GM12878 (cell line): ENCODE measurements at regions not wholly inside any gene's neighbourhood (a gene's known extent, or its start where the extent isn't known, plus 50 kb on each side); places are given as distances from the start of the nearest gene placed in this dataset.

Experiments used
- ATAC-seq: fragments of 200-7000 bp; cut with Tn5 transposase; 3 replicates; pipeline ENCODE4 v1.9.1; 2020; ENCODE audit warnings: mild to moderate bottlenecking, moderate library complexity
- BruUV-seq: library from RNA; stranded (reverse); fragments of 400-500 nt; replicated peaks from 2 replicates; lab custom pipeline; 2021; lab: Mats Ljungman, UMichigan
- CTCF ChIA-PET: fragments of 300-600 bp; sonication (Branson Sonifier 250); formaldehyde crosslinking; extraction: SDS; loops from one replicate; lab custom pipeline; 2021; ENCODE audit warnings: inconsistent platforms; lab: Yijun Ruan, JAX
- POLR2A ChIA-PET: fragments of 350-600 bp; formaldehyde crosslinking; extraction: SDS; loops from one replicate; lab custom pipeline; 2021; ENCODE audit warnings: inconsistent platforms; lab: Charles Lee
- RAD21 ChIA-PET: fragments of 300-600 bp; sonication (Branson Sonifier 250); formaldehyde crosslinking; loops from one replicate; lab custom pipeline; 2023; ENCODE audit warnings: antibody characterized with exemption; ENCODE audit not compliant: unreplicated experiment; lab: Charles Lee
- SMC1A ChIA-PET: fragments of 300-600 bp; sonication (Branson Sonifier 250); formaldehyde crosslinking; loops from one replicate; lab custom pipeline; 2023; ENCODE audit not compliant: unreplicated experiment, uncharacterized antibody; lab: Charles Lee
- DNase-seq: peaks from one replicate; pipeline ENCODE4 v3.0.0-alpha.2; 2011; ENCODE audit warnings: low read depth, low spot score
- FAIRE-seq: peaks from 3 replicates; lab custom pipeline; 2011; peaks lifted over from hg19 to GRCh38; lab: Jason Lieb, UNC
- H2AFZ ChIP-seq: 2 replicates; pipeline ENCODE4 v1.6.0; 2011; ENCODE audit warnings: low read depth, low read length, control low read depth; ENCODE audit not compliant: control insufficient read depth
- H3K27ac ChIP-seq: 2 replicates; pipeline ENCODE4 v1.5.1; 2011; ENCODE audit warnings: control low read depth; ENCODE audit not compliant: control insufficient read depth, insufficient read depth
- H3K27me3 ChIP-seq, 2 experiments: replicated peaks in 1 of 2; 2 replicates each; pipeline versions ENCODE4 v1.6.0 to v1.6.1; 2011; ENCODE audit warnings: low read length in 1 of 2; ENCODE audit not compliant: control insufficient read depth in 2 of 2, insufficient read depth in 2 of 2
- H3K36me3 ChIP-seq, 2 experiments: 2 replicates each; pipeline ENCODE4 v1.5.1; 2011; ENCODE audit warnings: low read length in 1 of 2; ENCODE audit not compliant: control insufficient read depth in 2 of 2, insufficient read depth in 2 of 2
- H3K4me1 ChIP-seq: 2 replicates; pipeline ENCODE4 v1.6.1; 2011; ENCODE audit warnings: mild to moderate bottlenecking, low read length, moderate library complexity, mixed read lengths; ENCODE audit not compliant: control insufficient read depth, insufficient read depth
- H3K4me2 ChIP-seq: 2 replicates; pipeline ENCODE4 v1.6.0; 2011; ENCODE audit warnings: control low read depth; ENCODE audit not compliant: control insufficient read depth, insufficient read depth
- H3K4me3 ChIP-seq: fragments of 200-600 bp; sonication (generic); 2 replicates; pipeline ENCODE4 v1.5.1; 2016
- H3K79me2 ChIP-seq: 2 replicates; pipeline ENCODE4 v1.6.0; 2011; ENCODE audit warnings: low read length; ENCODE audit not compliant: control insufficient read depth, insufficient read depth
- H3K9ac ChIP-seq: 2 replicates; pipeline ENCODE4 v1.8.0; 2011; ENCODE audit warnings: low read length, control low read depth, mixed read lengths; ENCODE audit not compliant: control insufficient read depth, insufficient read depth
- H3K9me3 ChIP-seq: replicated peaks from 3 replicates; pipeline ENCODE4 v1.5.1; 2011; ENCODE audit warnings: mild to moderate bottlenecking, low read length; ENCODE audit not compliant: control insufficient read depth, insufficient read depth
- H4K20me1 ChIP-seq: 2 replicates; pipeline ENCODE4 v1.6.0; 2011; ENCODE audit not compliant: control insufficient read depth, insufficient read depth
- CBX5 ChIP-seq: sonication (generic); IDR thresholded peaks from 2 replicates; pipeline ENCODE4 v1.6.1; 2016; ENCODE audit warnings: low read depth, moderate library complexity, mild to moderate bottlenecking, inconsistent platforms
- CEBPB ChIP-seq, 2 experiments: fragments of 150-350 bp in 1 of 2; IDR thresholded peaks; 2 replicates each; pipeline ENCODE4 v1.6.1; 2012 to 2014; ENCODE audit warnings: low read depth in 2 of 2, low read length in 2 of 2, borderline replicate concordance in 1 of 2, inconsistent platforms in 1 of 2
- MAX ChIP-seq: IDR thresholded peaks from 2 replicates; pipeline ENCODE4 v1.6.1; 2012; ENCODE audit warnings: low read depth, low read length, improper control_type of control experiment
- NFXL1 ChIP-seq: fragments of 450-650 bp; IDR thresholded peaks from 2 replicates; pipeline ENCODE4 v1.6.1; 2017; ENCODE audit warnings: antibody characterized with exemption, mild to moderate bottlenecking, borderline replicate concordance
- RUNX3 ChIP-seq: IDR thresholded peaks from 2 replicates; pipeline ENCODE4 v1.6.1; 2012; ENCODE audit warnings: low read length, inconsistent platforms
- SREBF2 ChIP-seq: IDR thresholded peaks from 2 replicates; pipeline ENCODE4 v1.6.1; 2012; ENCODE audit warnings: mild to moderate bottlenecking, low read length
- WGBS: methylation state at CpG from one replicate; pipeline ENCODE4 v1.1.6; 2016; ENCODE audit warnings: low lambda C conversion rate; ENCODE audit not compliant: insufficient replicate concordance, insufficient coverage; ENCODE audit errors: missing lambda C conversion rate; 5-methylcytosine and 5-hydroxymethylcytosine counted together
- in situ Hi-C: fragments of 300-500 bp; cut with MboI; formaldehyde crosslinking; loops from 9 replicates; pipeline ENCODE4 v1.14.3; 2018; ENCODE audit warnings: mixed read lengths
- intact Hi-C: fragments of 100-400 bp; cut with micrococcal nuclease; formaldehyde crosslinking; loops from one replicate; pipeline ENCODE4 v1.14.2; 2022; ENCODE audit not compliant: unreplicated experiment
- TF ChIP-seq, protein P1 (sequence below): fragments of 450-650 bp; conservative IDR thresholded peaks from 2 replicates; pipeline ENCODE4 v1.6.1; 2017; ENCODE audit warnings: mild to moderate bottlenecking, moderate library complexity

DNA sequence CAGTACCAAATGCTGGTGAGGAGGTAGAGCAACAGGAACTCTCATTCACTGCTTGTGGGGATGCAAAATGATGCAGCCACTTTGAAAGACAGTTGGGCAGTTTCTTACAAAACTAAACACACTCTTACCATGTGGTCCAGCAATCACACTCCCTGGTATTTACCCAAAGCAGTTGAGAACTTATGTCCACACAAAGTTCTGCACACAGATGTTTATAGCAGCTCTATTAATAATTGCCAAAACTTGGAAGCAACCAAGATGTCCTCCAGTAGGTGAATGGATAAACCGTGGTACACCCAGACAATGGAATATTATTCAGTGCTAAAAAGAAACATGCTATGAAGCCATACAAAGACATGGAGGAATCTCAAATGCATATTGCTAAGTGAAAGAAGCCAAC lies 139.1 kb upstream of the SLC6A11 start:
- H2AFZ ChIP-seq = no peak overlapping the region
- CTCF ChIA-PET = no interaction called here
- no peak overlapping the region for H3K9ac ChIP-seq
- no peak for TF ChIP-seq MAX
- no peak for TF ChIP-seq NFXL1
- TF ChIP-seq RUNX3 = no peak
- TF ChIP-seq CEBPB (IDR thresholded peaks at IDR 0.05; ENCODE audit: borderline replicate concordance in 1 of 2, low read depth in 2 of 2, low read length in 2 of 2) = no peak
- no peak for TF ChIP-seq CBX5
- TF ChIP-seq, protein P1, sequence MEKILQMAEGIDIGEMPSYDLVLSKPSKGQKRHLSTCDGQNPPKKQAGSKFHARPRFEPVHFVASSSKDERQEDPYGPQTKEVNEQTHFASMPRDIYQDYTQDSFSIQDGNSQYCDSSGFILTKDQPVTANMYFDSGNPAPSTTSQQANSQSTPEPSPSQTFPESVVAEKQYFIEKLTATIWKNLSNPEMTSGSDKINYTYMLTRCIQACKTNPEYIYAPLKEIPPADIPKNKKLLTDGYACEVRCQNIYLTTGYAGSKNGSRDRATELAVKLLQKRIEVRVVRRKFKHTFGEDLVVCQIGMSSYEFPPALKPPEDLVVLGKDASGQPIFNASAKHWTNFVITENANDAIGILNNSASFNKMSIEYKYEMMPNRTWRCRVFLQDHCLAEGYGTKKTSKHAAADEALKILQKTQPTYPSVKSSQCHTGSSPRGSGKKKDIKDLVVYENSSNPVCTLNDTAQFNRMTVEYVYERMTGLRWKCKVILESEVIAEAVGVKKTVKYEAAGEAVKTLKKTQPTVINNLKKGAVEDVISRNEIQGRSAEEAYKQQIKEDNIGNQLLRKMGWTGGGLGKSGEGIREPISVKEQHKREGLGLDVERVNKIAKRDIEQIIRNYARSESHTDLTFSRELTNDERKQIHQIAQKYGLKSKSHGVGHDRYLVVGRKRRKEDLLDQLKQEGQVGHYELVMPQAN = no peak
- no peak for TF ChIP-seq SREBF2
- TF ChIP-seq, all 136 proteins: peak for 0
- FAIRE-seq (no peak), DNase-seq (no peak), ATAC-seq (no peak)
- Histone ChIP-seq H3K36me3 (no peaks in the 10 kb centered on the region), H4K20me1 (no peaks in the 10 kb centered on the region), H3K27ac (no peak overlapping the region), H3K79me2 (no peaks in the 10 kb centered on the region), H3K4me1 (no peaks in the 10 kb centered on the region), H3K27me3 (no peaks in the 10 kb centered on the region; a peak in 2 of 4 replicates), H3K9me3 (no peaks in the 10 kb centered on the region), H3K4me3 (no peak overlapping the region), H3K4me2 (no peak overlapping the region)
- ChIA-PET RAD21 (interaction anchor here (0.6 kb wide), 1 partner anchor 559 kb away, joined by 5 read pairs; no protein-coding TSS in a partner anchor), POLR2A (no interaction called here), SMC1A (no interaction called here)
- intact Hi-C loops (no loop called here), in situ Hi-C loops (no loop called here)
- WGBS = 29% methylated on average over 1 of the region's 1 CpG
- BruUV-seq = no TSS peak
